ELF-1 (cell line): ENCODE measurements at regions not wholly inside any gene's neighbourhood (a gene's known extent, or its start where the extent isn't known, plus 50 kb on each side); places are given as distances from the start of the nearest gene placed in this dataset.

Experiments
- DNase-seq: peaks from one replicate; pipeline ENCODE4 v3.0.0-alpha.2; 2016; ENCODE audit warnings: low read depth, low spot score

DNA sequence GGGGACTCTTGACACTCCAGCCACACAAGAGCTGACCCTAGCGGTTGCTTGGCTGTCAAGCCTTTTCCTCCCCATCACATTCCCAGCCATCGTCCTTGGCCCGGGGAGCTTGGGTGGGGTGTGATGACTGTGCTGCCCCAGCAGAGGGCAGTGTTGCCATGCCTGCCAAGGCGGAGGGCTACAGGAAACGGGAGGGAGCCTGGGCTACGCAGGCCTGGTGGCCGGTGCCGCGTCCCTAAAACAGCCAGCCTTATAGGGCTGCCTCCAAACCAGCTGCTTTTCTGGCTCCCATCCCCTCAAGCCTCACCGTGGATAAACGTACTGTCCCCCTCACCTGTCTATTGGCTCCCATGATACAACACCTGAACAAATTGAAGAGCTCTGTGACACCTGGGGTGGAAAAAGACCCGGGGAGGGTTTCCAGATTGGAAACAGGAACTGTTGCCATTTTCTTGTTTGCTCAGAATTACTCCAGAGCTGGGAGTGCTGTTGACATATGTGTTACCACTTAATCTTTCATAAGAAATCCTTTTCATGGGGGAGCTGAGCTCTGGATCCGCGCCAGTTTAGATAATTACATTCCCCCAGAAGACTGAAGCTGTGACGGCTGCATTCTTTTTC lies 72.8 kb upstream of the ASTN2 start:
- DNase-seq, result peak; percentile 95

DNA sequence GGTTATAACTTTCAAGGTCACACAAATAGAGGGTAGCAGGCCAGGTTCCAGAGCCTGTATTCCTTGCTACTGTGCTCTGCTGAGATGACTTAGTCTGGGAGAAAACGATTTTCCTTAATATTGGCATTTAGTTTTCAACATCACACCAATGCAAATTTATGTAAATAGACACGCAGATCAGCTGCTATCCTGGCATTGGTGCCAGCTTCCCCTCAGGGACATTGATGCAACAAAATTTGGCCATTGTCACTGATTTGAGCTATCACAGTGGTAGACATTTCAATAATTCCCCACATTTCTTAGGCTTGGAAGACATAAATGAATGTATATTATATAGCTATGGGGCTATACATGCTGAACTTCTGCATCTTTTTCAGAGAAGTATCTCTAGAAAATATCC lies 71.6 kb upstream of the ASTN2 start:
- no peak for DNase-seq

DNA sequence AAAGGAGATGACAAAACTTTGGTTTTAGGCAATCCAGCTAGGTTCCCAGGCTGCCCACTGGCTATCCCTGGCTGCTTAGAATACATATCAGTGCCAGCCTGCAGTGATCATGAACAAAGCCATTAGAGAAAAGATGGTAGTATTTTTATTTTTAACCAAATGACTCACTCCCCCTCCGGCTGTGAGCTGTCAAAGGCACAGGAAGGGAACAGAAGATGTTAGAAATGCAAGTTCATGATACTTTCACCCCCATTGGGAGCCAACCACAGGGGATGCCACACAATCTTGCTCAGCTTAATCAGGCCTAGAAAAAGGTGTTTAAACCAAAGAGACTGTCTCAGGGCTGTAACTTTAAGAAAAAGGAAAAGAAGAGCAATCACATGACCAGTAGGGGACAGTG lies 70.3 kb upstream of the ASTN2 start:
- DNase-seq, result no peak

DNA sequence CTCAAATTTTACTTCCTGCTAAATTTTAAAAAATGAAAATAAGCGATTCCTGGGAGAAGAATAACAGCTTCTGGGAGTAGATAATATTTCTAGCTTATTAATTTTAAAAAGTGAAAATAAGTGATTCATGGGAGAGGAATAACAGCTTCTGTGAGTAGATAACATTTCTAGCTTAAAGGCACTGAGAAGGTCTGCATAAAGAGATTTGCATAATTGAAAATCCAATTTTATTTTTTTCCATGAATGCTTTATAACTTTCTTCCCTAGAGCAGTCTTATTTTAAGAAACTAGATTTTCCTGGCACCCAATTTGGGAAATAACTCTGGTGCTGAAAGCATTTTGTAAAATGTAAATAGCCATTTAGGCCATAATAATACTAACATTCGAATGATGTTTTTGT lies 65.9 kb upstream of the ASTN2 start:
- no peak for DNase-seq

DNA sequence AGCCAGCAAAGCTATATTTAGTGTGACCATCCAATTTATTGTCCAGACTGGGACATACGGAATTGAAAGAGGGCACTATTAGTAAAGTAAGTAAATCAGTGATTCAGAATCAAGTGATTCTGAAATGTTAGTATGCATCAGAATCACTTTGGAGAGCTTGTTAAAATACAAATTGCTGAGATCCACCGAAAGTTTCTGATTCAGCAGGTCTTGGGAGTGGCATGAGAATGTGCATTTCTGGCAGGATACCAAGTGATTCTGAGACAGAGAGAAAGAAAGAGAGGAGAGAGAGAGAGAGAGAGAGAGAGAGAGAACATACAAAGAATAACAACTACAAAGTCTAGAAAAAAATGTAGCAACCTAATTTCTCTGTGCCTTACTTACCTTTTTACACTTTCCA lies 65.4 kb upstream of the ASTN2 start:
- no peak for DNase-seq

DNA sequence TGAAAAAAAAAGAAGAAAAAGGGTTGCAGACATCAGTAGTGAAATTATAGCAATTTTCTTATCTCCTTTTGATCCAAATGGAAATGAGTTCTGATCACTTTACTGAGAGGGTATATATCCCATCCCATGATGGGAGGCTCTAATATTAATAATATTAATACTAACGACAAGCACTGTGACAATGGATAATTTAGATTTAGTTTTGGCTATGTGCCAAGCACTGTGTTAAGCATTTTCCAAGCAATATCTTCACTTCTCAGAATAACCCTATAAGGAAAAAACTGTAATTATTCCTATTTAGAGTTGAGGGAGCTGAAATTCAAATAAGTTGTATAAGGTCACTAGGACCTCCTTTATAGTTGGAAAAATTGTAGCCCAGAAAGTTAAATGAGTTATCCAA lies 58.4 kb upstream of the ASTN2 start:
- no peak for DNase-seq

DNA sequence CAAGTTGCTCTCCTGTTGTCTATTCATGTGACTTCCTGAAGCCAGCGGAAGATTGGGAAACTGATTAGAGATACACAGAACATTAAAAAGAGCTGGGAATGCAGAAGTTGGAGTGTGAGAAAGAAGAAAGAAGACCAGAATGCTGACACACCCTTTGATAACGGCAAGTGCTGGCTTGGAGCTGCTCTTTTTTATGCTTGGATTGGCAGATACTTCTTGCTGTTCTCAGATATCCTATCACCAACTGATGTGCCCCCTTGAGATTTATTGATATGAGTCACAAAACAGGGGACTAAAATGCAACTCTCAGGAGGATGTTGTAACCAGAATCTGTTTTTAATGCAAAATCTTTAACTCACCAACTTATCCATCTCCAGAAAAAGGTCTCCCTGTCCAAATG lies 56.0 kb upstream of the ASTN2 start:
- DNase-seq, result no peak

DNA sequence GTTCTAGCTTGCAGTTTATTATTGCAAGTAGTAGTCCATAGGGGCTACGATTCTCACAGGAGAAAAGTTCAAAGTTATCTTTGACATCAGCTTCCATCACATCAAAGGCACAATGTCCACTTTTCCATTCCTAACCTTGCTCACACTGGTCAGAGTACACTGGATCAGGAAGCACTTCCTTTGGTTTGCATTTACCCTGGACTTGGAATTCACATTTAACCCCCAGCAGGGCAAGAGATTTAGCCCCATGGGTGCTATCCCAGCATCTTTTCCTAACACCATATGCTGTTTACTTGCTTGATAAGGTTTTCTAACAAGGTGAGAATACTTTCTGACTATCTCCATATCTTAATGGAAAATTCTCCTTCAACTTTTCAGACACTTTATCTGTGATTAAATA lies 55.6 kb upstream of the ASTN2 start:
- DNase-seq, result no peak

DNA sequence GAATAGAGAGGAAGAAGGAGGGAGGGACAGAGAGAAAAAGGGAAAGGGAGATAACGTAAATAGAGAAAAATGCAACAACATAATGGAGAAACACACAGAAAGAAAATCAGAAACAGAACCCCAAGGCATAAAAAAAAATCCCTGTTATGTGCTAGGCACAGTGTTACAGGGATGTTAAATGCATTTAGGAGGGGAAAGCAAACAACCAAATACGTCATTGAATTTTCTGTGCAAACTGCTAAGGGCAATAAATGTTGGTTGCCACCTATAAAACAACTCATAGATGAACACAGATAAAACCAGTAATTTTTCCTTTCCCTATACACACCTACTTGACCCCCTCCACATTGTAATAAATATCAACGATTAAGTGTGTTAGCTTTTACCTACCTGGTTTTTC lies 51.3 kb upstream of the ASTN2 start:
- no peak for DNase-seq

DNA sequence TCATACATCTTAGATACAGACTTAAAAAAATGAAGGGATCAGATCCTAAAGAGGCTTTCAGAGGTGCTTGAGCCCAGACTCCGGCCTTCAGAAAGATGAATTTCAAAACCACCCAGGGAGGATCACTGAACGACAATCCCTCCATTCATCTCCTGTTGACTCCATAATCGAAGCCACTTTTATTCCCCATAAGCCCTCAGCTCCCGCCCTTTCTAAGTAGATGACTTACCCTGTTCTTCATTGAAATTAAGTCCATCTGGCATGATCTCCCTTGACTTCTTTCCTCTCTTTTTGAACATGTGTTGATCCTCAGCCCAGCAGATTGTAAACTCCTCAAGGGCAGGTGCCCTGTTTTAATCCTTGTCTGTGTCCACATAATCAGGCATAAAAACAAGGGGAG lies 50.8 kb upstream of the ASTN2 start:
- no peak for DNase-seq

DNA sequence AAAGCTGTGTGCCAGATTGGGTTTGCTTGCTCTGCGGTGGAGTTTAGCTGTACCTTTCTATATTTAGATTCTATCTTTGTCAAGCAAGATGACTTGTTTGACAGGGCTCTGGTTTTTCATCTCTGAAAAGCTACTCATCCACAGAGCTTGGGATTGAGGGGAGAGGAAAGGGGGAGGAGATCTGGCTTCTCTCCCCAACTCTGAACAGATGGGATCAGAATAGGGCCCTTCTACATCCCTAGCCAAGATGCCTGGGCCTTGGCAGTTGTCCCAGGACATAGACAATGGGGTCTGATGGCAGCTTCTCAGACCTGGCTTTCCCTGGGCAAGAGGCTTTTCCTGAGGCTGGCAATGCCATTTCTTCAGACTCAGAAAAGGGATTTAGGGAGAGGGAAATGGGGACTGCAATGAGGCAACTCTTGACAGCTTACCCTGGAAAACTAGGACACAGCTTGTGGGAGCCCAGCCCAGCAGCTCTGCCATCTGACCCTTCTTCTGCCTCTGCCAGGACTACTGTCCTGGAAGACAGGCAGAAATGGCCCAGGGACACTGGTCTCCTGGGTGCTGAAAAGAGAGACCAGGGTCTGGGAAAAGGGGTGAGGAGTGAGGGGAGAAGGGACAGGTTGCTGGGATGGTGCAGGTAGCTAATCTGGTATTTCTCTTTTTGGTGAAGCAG lies 50.2 kb upstream of the ASTN2 start:
- DNase-seq, result no peak
